GM12873 (cell line): ENCODE measurements at regions not wholly inside any gene's neighbourhood (a gene's known extent, or its start where the extent isn't known, plus 50 kb on each side); places are given as distances from the start of the nearest gene placed in this dataset.

Experiments
- CTCF ChIP-seq: IDR thresholded peaks from 2 replicates; pipeline ENCODE4 v1.5.1; 2012; ENCODE audit warnings: low read depth, mild to moderate bottlenecking, moderate library complexity, low read length, control low read depth; ENCODE audit not compliant: insufficient read depth; ENCODE audit errors: missing control alignments

- no peak for TF ChIP-seq CTCF
These were observed 344.0 kb downstream of the FAT4 start for GRCh38 chr4:125658773-125659172.

GRCh38 chr4:125663896-125664767, 349.4 kb downstream of the FAT4 start:
- no peak for TF ChIP-seq CTCF

- no peak for TF ChIP-seq CTCF
These were observed 351.9 kb downstream of the FAT4 start for GRCh38 chr4:125666635-125667034.

GRCh38 chr4:125676156-125676555, 361.4 kb downstream of the FAT4 start:
- no peak for TF ChIP-seq CTCF

GRCh38 chr4:125676583-125676982, 361.8 kb downstream of the FAT4 start:
- no peak for TF ChIP-seq CTCF

GRCh38 chr4:125677665-125678307, 363.0 kb downstream of the FAT4 start:
- TF ChIP-seq CTCF = no peak

GRCh38 chr4:125679989-125680388, 365.2 kb downstream of the FAT4 start:
- TF ChIP-seq CTCF = no peak
